Astrocyte of the spinal cord (primary cell): ENCODE measurements at regions not wholly inside any gene's neighbourhood (a gene's known extent, or its start where the extent isn't known, plus 50 kb on each side); places are given as distances from the start of the nearest gene placed in this dataset.

Experiments used
- DNase-seq: peaks from one replicate; pipeline ENCODE4 v3.0.0; 2011; ENCODE audit warnings: low read depth, low spot score
- H3K4me3 ChIP-seq: 2 replicates; pipeline ENCODE4 v1.5.1; 2011; ENCODE audit warnings: low read depth, mild to moderate bottlenecking, low read length, moderate library complexity
- in situ Hi-C: cut with HindIII; loops from 2 replicates; pipeline ENCODE4 v1.10.0; 2017; ENCODE audit warnings: low sequenced_read_pairs
- TF ChIP-seq, protein P1 (sequence below): IDR thresholded peaks from 2 replicates; pipeline ENCODE4 v1.5.1; 2012; ENCODE audit warnings: low read depth, mild to moderate bottlenecking, low read length, inconsistent platforms

DNA sequence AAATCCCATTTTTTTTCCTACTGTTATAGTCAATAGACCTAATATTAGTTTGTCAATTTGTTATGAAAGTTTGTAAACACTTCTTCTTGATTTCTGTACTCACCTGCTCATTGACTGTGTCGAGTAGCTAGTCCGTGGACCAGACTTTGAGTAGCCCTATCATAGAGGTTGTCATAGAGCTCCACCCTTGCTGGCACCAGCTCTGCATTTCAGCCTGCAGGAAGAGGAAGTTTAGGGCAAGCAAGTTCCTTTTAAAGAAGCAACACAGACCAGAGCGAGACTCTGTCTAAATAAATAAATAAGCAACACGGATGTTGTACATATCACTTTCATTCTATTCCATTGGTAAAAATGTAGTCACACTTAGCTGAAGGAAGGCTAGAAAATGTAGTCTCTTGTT lies 74.0 kb downstream of the MCFD2 start:
- DNase-seq = no peak
- TF ChIP-seq, protein P1, sequence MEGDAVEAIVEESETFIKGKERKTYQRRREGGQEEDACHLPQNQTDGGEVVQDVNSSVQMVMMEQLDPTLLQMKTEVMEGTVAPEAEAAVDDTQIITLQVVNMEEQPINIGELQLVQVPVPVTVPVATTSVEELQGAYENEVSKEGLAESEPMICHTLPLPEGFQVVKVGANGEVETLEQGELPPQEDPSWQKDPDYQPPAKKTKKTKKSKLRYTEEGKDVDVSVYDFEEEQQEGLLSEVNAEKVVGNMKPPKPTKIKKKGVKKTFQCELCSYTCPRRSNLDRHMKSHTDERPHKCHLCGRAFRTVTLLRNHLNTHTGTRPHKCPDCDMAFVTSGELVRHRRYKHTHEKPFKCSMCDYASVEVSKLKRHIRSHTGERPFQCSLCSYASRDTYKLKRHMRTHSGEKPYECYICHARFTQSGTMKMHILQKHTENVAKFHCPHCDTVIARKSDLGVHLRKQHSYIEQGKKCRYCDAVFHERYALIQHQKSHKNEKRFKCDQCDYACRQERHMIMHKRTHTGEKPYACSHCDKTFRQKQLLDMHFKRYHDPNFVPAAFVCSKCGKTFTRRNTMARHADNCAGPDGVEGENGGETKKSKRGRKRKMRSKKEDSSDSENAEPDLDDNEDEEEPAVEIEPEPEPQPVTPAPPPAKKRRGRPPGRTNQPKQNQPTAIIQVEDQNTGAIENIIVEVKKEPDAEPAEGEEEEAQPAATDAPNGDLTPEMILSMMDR = no peak
- in situ Hi-C loops = no loop called here
- H3K4me3 ChIP-seq = no peak overlapping the region

DNA sequence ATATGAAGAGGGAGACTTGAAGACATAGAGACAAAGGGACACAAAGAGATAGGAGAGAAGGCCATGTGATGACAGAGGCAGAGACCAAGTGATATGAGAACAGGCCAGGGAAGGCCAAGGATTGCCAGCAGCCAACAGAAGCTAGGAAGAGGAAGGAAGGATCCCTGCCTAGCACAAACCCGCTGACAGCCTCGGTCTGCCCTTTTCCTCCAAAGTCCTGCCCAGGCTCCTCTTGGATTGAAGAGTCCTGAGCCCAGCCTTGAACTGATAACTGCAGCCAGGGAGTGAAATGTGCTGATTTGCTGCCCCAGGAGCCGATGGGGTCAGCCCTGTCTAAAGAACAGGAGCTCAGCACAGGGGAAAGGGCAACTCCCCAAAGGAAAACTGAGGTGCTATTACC lies 76.6 kb downstream of the MCFD2 start:
- in situ Hi-C loops = no loop called here
- TF ChIP-seq, protein P1 = no peak
- no peak for DNase-seq
- no peak overlapping the region for H3K4me3 ChIP-seq

DNA sequence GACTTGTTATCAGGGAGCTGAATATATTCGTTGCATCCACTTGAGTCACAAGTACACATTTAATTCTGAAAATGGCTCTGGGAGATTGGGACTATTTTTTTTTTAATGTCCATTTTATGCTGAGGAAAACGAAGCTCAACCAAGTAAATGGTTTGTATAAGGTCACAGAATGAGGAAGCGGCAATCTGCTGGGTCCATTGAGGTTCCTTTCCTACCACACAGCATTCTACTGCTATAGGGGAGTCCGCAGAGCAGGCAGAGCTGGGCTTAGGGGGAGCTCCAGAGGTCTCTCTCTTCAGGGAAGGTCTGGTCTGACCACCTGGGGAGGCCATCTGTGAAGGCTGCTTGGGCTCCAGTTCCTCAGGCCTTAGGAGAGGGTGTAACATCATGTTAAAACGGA lies 77.9 kb downstream of the MCFD2 start:
- DNase-seq = no peak
- no peak overlapping the region for H3K4me3 ChIP-seq
- in situ Hi-C loops = no loop called here
- TF ChIP-seq, protein P1 = no peak

DNA sequence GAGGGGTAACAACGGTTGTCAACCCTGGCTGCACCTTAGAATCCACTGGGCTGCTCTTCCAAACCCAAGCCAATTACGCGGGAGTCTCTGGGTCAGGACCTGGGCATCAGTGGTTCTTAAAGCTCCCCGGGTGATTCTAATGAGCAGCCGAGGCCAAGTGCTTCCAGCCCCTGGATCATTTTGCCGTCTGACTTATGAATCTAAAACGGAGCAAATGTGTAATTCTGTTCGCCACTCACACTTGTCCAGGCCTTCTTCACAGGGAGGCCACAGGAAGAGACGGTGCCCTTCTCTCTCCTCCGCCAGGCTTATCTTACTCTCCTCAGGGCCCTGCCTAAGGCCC lies 78.5 kb downstream of the MCFD2 start:
- DNase-seq = no peak
- H3K4me3 ChIP-seq = no peak overlapping the region
- TF ChIP-seq, protein P1 = no peak
- in situ Hi-C loops = no loop called here

DNA sequence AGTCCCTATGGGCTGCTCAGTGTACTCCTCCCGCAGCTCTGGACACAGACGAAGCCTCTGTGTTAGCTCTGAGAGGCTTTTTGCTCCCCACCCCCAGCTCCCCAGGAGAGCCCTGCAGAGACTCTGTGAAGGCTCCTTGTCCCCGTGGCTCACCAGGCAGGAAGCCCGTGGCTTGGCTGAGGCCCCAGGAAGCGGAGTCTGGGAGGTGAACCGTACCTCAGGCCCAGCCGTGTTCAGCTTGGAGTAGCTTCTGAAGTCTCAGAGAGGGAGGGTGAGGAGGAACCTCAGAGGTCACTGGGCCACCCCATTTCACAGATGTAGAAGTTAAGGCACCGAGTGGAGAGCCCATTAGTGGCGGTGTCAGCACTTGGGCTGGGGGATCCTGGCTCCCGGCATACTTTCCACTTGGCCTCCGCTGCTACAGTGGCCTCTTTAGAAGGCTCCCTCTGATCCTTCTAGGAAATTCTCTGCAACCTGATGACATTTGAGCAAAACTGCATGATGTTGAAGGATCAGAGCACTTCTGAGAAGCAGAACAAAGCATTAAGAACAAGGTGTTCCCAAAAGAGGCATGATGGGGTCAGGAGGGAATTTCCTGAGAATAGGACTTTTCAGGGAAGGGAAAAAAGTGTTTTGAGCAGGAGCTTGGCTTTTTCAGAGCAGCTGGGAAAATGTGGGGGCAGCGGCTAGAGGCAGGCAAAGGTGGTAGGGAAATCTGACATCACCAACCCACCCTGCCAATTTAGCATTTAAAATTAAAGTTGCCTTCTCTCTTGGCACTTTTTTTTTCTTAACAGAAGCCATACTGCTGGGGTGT lies 79.1 kb downstream of the MCFD2 start:
- peak; percentile 85 for DNase-seq
- in situ Hi-C loops = no loop called here
- TF ChIP-seq, protein P1 = no peak
- no peak overlapping the region for H3K4me3 ChIP-seq

DNA sequence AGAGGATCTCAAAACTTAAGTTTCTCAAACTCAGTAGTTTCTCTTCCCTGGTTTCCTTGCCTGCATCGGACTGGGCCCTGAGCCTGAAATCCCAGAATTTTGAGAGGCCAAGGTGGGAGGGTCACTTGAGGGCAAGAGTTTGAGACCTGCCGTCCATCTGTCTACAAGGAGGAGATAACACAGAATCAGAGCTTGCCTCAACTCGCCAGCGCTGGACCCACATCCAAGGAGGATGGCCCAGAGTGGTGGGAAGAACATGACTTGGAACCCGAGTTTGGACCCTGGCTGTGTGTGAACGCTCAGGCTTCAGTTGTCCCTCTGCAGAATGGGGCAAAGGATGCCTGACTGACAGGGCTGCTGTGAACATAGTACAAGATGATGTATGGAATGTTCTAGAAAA lies 80.1 kb downstream of the MCFD2 start:
- no peak for DNase-seq
- in situ Hi-C loops = no loop called here
- H3K4me3 ChIP-seq = no peak overlapping the region
- TF ChIP-seq, protein P1 = no peak

DNA sequence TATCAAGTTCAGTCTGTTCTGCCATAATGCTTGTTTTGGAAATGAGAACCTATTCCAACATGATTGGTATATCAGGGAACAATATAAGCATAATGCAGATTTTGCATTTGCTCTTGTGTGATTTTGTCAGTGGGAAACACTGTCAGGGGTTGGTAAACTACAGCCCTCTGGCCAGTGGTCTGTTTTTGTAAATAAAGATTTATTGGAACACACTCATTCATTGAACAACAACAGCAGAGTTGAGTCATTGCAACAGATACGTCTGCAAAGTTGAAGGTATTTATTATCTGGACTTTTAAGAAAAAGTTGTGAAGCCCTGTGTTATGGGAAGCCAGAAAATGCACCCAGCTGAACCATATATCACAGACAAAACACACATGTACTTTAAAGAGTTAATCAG lies 83.1 kb downstream of the MCFD2 start:
- H3K4me3 ChIP-seq = no peak overlapping the region
- in situ Hi-C loops = no loop called here
- no peak for DNase-seq
- TF ChIP-seq, protein P1 = no peak
